ENCODE measurements at regions not wholly inside any gene's neighbourhood (a gene's known extent, or its start where the extent isn't known, plus 50 kb on each side); places are given as distances from the start of the nearest gene placed in this dataset.
"Not testable (repeated sequence)": the region's sequence is repeated elsewhere in the genome, so short reads cannot be mapped to it uniquely, and the experiment has no call there.

DNA sequence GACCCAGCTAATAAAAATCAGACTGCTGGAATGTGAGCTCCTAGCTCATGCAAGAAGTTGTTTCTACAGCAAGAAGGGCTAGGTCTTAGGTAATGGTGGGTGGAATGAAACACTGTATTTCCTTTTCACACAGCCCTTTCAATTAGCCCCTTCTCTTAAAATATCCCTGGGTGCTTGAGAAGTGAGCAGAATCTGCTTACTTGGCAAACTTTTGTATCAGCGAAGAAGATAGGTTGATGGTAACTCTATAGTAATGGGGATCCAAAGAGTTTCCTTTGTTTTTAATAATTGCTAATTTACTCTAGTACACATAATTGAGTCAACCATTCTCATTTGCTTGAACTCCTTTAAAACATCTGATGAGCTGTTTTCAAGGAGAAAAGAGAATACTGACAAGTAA, 100.6 kb upstream of the FSCB start:
- no peak overlapping the region for H3K4me3 ChIP-seq (ENCODE audit: low read depth, low read length)
- TF ChIP-seq, protein P1, sequence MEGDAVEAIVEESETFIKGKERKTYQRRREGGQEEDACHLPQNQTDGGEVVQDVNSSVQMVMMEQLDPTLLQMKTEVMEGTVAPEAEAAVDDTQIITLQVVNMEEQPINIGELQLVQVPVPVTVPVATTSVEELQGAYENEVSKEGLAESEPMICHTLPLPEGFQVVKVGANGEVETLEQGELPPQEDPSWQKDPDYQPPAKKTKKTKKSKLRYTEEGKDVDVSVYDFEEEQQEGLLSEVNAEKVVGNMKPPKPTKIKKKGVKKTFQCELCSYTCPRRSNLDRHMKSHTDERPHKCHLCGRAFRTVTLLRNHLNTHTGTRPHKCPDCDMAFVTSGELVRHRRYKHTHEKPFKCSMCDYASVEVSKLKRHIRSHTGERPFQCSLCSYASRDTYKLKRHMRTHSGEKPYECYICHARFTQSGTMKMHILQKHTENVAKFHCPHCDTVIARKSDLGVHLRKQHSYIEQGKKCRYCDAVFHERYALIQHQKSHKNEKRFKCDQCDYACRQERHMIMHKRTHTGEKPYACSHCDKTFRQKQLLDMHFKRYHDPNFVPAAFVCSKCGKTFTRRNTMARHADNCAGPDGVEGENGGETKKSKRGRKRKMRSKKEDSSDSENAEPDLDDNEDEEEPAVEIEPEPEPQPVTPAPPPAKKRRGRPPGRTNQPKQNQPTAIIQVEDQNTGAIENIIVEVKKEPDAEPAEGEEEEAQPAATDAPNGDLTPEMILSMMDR (IDR thresholded peaks at IDR 0.05; ENCODE audit: low read depth, low read length), result no peak
- in situ Hi-C loops (cut with HindIII; ENCODE audit: low sequenced_read_pairs), result no loop called here
- no peak for DNase-seq (ENCODE audit: low read depth, low spot score)

DNA sequence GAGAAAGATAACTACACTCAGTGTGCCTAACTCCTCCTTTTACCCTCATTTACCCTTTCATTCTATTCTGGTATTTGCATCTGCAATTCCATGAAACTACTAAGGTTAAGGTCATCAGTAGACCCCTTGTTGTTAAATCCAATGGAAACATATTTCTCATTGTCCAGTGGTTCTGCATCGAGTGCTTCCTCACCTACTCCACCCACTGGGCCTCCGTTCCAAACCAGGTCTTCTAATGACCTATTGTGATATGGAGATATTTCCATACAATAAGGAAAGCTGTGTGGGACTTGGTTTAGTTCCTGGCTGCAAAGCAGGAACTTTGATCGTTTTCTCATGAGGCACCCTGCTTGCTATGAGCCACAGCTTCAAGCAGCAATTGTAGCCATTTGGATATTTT, 99.5 kb upstream of the FSCB start:
- TF ChIP-seq, protein P1 (IDR thresholded peaks at IDR 0.05; ENCODE audit: low read depth, low read length), result no peak
- H3K4me3 ChIP-seq (ENCODE audit: low read depth, low read length), result no peak overlapping the region
- in situ Hi-C loops (cut with HindIII; ENCODE audit: low sequenced_read_pairs), result no loop called here
- DNase-seq (ENCODE audit: low read depth, low spot score), result no peak

DNA sequence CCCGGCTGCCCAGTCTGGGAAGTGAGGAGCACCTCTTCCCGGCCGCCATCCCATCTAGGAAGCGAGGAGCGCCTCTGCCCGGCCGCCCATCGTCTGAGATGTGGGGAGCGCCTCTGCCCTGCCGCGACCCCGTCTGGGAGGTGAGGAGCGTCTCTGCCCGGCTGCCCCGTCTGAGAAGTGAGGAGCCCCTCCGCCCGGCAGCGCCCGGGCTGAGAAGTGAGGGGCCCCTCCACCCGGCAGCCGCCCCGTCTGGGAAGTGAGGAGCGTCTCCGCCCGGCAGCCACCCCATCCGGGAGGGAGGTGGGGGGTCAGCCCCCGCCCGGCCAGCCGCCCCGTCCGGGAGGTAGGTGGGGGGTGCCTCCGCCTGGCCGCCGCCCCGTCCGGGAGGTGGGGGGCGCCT, 94.2 kb upstream of the FSCB start:
- in situ Hi-C loops (cut with HindIII; ENCODE audit: low sequenced_read_pairs); DNase-seq (ENCODE audit: low read depth, low spot score); H3K4me3 ChIP-seq (ENCODE audit: low read depth, low read length): not testable (repeated sequence)

DNA sequence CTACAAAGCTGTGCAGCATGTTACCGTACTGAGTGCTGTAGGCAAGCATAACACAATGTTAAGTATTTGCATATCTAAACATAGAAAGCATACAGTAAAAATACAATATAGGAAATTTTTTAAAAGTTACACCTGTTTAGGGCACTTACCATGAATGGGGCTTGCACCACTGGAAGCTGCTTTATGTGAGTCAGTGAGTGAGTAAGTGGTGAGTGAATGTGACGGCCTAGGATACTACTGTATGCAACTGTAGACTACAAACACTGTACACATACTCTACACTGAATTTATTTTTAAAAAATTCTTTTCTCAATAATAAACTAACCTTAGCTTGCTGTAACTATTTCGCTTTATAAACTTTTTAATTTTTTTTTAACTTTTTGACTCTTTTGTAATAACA, 82.1 kb upstream of the FSCB start:
- no peak overlapping the region for H3K4me3 ChIP-seq (ENCODE audit: low read depth, low read length)
- DNase-seq (ENCODE audit: low read depth, low spot score), result no peak
- TF ChIP-seq, protein P1 (IDR thresholded peaks at IDR 0.05; ENCODE audit: low read depth, low read length), result no peak
- in situ Hi-C loops (cut with HindIII; ENCODE audit: low sequenced_read_pairs), result no loop called here

DNA sequence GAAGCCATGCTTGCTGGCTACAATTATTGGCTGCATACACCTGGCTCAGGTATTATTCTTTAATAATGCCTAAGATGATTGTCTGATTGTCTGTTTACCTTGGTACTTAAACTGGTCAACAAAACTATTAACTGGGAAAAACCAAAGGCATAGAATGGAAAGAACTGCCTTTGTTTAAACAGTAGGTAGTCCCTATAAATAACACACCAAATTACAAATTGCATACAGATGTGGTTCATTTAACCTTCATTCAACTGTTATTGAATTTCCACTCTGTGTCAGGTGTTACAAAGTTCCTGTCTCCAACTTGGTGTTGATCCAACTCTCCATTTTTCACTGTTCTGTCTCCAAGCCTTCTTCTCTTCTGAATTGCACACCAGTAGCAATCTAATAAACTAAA, 79.8 kb upstream of the FSCB start:
- in situ Hi-C loops (cut with HindIII; ENCODE audit: low sequenced_read_pairs), result no loop called here
- no peak for DNase-seq (ENCODE audit: low read depth, low spot score)
- H3K4me3 ChIP-seq (ENCODE audit: low read depth, low read length), result no peak overlapping the region
- TF ChIP-seq, protein P1 (IDR thresholded peaks at IDR 0.05; ENCODE audit: low read depth, low read length), result no peak

DNA sequence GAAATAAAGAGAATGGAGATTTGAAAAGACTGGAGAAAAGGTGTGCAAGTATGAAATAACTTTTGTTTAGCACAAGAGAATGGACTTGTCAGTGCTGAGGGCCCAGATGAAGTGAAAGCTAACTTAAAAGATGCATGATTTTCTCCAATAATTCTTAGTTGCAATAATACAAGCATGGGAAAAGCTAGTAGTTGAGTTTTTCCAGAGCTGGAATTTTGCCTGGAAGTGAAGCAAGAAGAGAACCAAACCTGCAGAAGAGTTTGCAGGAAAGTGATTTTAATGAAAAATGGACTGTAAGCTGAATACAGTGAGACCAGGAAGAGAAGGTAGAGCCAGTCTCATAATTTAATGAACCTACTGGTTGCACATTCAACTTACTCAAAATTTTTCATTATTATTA, 69.3 kb upstream of the FSCB start:
- TF ChIP-seq, protein P1 (IDR thresholded peaks at IDR 0.05; ENCODE audit: low read depth, low read length), result no peak
- in situ Hi-C loops (cut with HindIII; ENCODE audit: low sequenced_read_pairs), result no loop called here
- no peak for DNase-seq (ENCODE audit: low read depth, low spot score)
- H3K4me3 ChIP-seq (ENCODE audit: low read depth, low read length), result no peak overlapping the region

DNA sequence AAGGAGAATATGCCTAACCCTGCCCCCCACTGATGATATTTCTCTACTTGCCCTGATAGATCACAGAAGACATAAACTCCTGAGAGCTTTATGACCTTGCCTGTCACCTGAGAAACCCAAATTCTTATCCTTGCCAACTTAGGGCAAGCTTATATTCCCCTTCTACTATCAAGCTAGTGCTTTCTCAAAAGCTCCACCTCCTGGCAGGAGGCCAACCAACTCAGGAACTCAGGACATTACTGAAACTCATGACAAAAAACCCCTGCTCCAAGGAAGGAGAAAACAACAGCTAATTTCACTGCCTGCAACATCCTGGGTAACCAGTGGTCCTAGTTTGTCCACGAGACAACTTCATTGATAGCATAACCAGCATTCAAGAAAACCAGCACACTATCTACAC, 60.9 kb upstream of the FSCB start:
- TF ChIP-seq, protein P1 (IDR thresholded peaks at IDR 0.05; ENCODE audit: low read depth, low read length), result no peak
- in situ Hi-C loops (cut with HindIII; ENCODE audit: low sequenced_read_pairs), result no loop called here
- no peak for DNase-seq (ENCODE audit: low read depth, low spot score)
- no peak overlapping the region for H3K4me3 ChIP-seq (ENCODE audit: low read depth, low read length)

All from astrocyte of the spinal cord (primary cell).